ENCODE measurements at regions not wholly inside any gene's neighbourhood (a gene's known extent, or its start where the extent isn't known, plus 50 kb on each side); places are given as distances from the start of the nearest gene placed in this dataset.

GRCh38 chr2:54360055-54360792, 95.9 kb upstream of the SPTBN1 start:
- Histone ChIP-seq H3K4me3 (peak overlapping the region in 1 of 4 donors; percentile 14), H3K27me3 (no peaks in the 10 kb centered on the region), H3K4me1 (peaks cover 3 to 10% (median 10%) of the 10 kb centered on the region in 3 donors), H3K27ac (peak overlapping the region in 3 of 4 donors; percentile 13 to 26 (median 24)), H3K9me3 (no peaks in the 10 kb centered on the region), H3K36me3 (no peaks in the 10 kb centered on the region)
- peak in 2 of 6 donors; percentile 12 to 17 for DNase-seq
- WGBS, 2 donors, result 5% methylated on average over 8 of the region's 8 CpGs
- TF ChIP-seq CTCF (IDR thresholded peaks at IDR 0.05), result no peak
- peak; percentile 57 to 94 (median 77) for ATAC-seq
- no peak for FAIRE-seq
- intact Hi-C loops (cut with DNase I), result no loop called here

- FAIRE-seq, result no peak
- WGBS, 2 donors, result 87 to 95% methylated on average over 3 of the region's 3 CpGs
- no peak for TF ChIP-seq CTCF (IDR thresholded peaks at IDR 0.05)
These were observed 91.7 kb upstream of the SPTBN1 start for GRCh38 chr2:54364409-54364808.

GRCh38 chr2:54365661-54366060, 90.5 kb upstream of the SPTBN1 start:
- intact Hi-C loops (cut with DNase I), result no loop called here
- no peaks in the 10 kb centered on the region for H3K36me3 ChIP-seq
- no peak for DNase-seq
- no peak for FAIRE-seq
- no peaks in the 10 kb centered on the region for H3K27me3 ChIP-seq
- 85 to 93% methylated on average over 1 of the region's 1 CpG for WGBS, 2 donors
- no peak overlapping the region for H3K27ac ChIP-seq
- ATAC-seq, result no peak
- no peak overlapping the region for H3K4me3 ChIP-seq
- H3K9me3 ChIP-seq, result no peaks in the 10 kb centered on the region
- peaks cover 0 to 6% (median 1%) of the 10 kb centered on the region in 3 donors for H3K4me1 ChIP-seq
- TF ChIP-seq CTCF (IDR thresholded peaks at IDR 0.05), result no peak

More at GRCh38 chr2:54364409-54364808, 91.7 kb upstream of the SPTBN1 start:
- intact Hi-C loops (cut with DNase I), result no loop called here
- Histone ChIP-seq H3K4me3 (no peak overlapping the region), H3K27me3 (no peaks in the 10 kb centered on the region), H3K36me3 (no peaks in the 10 kb centered on the region), H3K27ac (no peak overlapping the region), H3K4me1 (peaks cover 3 to 10% (median 10%) of the 10 kb centered on the region in 3 donors), H3K9me3 (no peaks in the 10 kb centered on the region)
- DNase-seq (no peak), ATAC-seq (no peak)

GRCh38 chr2:54366487-54367280, 89.4 kb upstream of the SPTBN1 start:
- FAIRE-seq, result no peak
- intact Hi-C loops (cut with DNase I), result no loop called here
- no peak for TF ChIP-seq CTCF (IDR thresholded peaks at IDR 0.05)
- 62 to 78% methylated on average over 3 of the region's 3 CpGs for WGBS, 2 donors
- H3K27me3 ChIP-seq, result no peaks in the 10 kb centered on the region
- no peaks in the 10 kb centered on the region for H3K4me1 ChIP-seq
- no peak overlapping the region for H3K4me3 ChIP-seq
- no peak overlapping the region for H3K27ac ChIP-seq
- no peak for DNase-seq
- no peak for ATAC-seq
- H3K36me3 ChIP-seq, result no peaks in the 10 kb centered on the region
- H3K9me3 ChIP-seq, result no peaks in the 10 kb centered on the region
